SH-SY5Y (cell line): ENCODE measurements at regions not wholly inside any gene's neighbourhood (a gene's known extent, or its start where the extent isn't known, plus 50 kb on each side); places are given as distances from the start of the nearest gene placed in this dataset.

Experiments
- GATA2 ChIP-seq: IDR thresholded peaks from 2 replicates; pipeline ENCODE4 v1.6.1; 2011; ENCODE audit warnings: mild to moderate bottlenecking, low read depth, low read length
- GATA3 ChIP-seq: IDR thresholded peaks from 2 replicates; pipeline ENCODE4 v1.6.1; 2011; ENCODE audit warnings: low read depth, mild to moderate bottlenecking, low read length, moderate library complexity

GRCh38 chr10:128697437-128697836, 571.2 kb upstream of the MKI67 start:
- no peak for TF ChIP-seq GATA2
- TF ChIP-seq GATA3, result no peak

GRCh38 chr10:128701381-128701780, 575.2 kb upstream of the MKI67 start:
- TF ChIP-seq GATA2 (no peak), GATA3 (no peak)

- TF ChIP-seq GATA2 (no peak), GATA3 (no peak)
Observed at GRCh38 chr10:128701837-128702236, 575.6 kb upstream of the MKI67 start.

GRCh38 chr10:128704716-128705115, 578.5 kb upstream of the MKI67 start:
- TF ChIP-seq GATA2 (no peak), GATA3 (no peak)

GRCh38 chr10:128708182-128708581, 582.0 kb upstream of the MKI67 start:
- no peak for TF ChIP-seq GATA2
- TF ChIP-seq GATA3, result no peak

GRCh38 chr10:128709686-128710085, 583.5 kb upstream of the MKI67 start:
- TF ChIP-seq GATA2, result no peak
- no peak for TF ChIP-seq GATA3

GRCh38 chr10:128710098-128710797, 584.0 kb upstream of the MKI67 start:
- TF ChIP-seq GATA2, result no peak
- no peak for TF ChIP-seq GATA3

- no peak for TF ChIP-seq GATA2
- no peak for TF ChIP-seq GATA3
Observed at GRCh38 chr10:128710798-128711183, 584.6 kb upstream of the MKI67 start.

GRCh38 chr10:128711806-128712205, 585.6 kb upstream of the MKI67 start:
- TF ChIP-seq GATA2 (no peak), GATA3 (no peak)

GRCh38 chr10:128712661-128713400, 586.6 kb upstream of the MKI67 start:
- no peak for TF ChIP-seq GATA2

GRCh38 chr10:128713471-128713870, 587.2 kb upstream of the MKI67 start:
- TF ChIP-seq GATA2, result no peak
- no peak for TF ChIP-seq GATA3

GRCh38 chr10:128713874-128714570, 587.8 kb upstream of the MKI67 start:
- TF ChIP-seq GATA3 (no peak), GATA2 (no peak)

- TF ChIP-seq GATA2, result no peak
- TF ChIP-seq GATA3, result no peak
Observed at GRCh38 chr10:128714644-128715415, 588.6 kb upstream of the MKI67 start.

- no peak for TF ChIP-seq GATA3
- no peak for TF ChIP-seq GATA2
Observed at GRCh38 chr10:128716181-128716580, 590.0 kb upstream of the MKI67 start.

GRCh38 chr10:128721963-128722445, 595.8 kb upstream of the MKI67 start:
- TF ChIP-seq GATA3 (no peak), GATA2 (no peak)
